Right atrium auricular region (tissue), 2 donors: ENCODE measurements at regions not wholly inside any gene's neighbourhood (a gene's known extent, or its start where the extent isn't known, plus 50 kb on each side); places are given as distances from the start of the nearest gene placed in this dataset.

ENCODE experiments used
- DNase-seq: peaks from one replicate; pipeline ENCODE4 v3.0.0-alpha.2; 2019; ENCODE audit warnings: low spot score
- H3K27ac ChIP-seq, 2 donors: fragments of 200-600 bp; sonication (generic); 1 replicate in 1 of 2; 2 replicates in 1 of 2; pipeline ENCODE4 v1.5.1; 2016 to 2019
- H3K27me3 ChIP-seq, 2 donors: fragments of 200-600 bp; sonication (generic); one replicate each; pipeline versions ENCODE4 v1.5.1 to v1.6.0; 2017 to 2019
- H3K36me3 ChIP-seq: fragments of 200-600 bp; sonication (generic); one replicate; pipeline ENCODE4 v1.5.1; 2016
- H3K4me1 ChIP-seq, 2 donors: fragments of 200-600 bp; sonication (generic); one replicate each; pipeline versions ENCODE4 v1.5.1 to v1.6.0; 2017 to 2019
- H3K4me3 ChIP-seq, 2 donors: fragments of 200-600 bp; sonication (generic); 1 replicate in 1 of 2; 2 replicates in 1 of 2; pipeline ENCODE4 v1.5.1; 2017 to 2019; ENCODE audit warnings: mild to moderate bottlenecking in 1 of 2, moderate library complexity in 1 of 2
- H3K9me3 ChIP-seq, 2 donors: fragments of 200-600 bp; sonication (generic); one replicate each; pipeline ENCODE4 v1.5.1; 2019
- TF ChIP-seq, protein P1 (sequence below), 2 donors: fragments of 200-600 bp; sonication (generic); IDR thresholded peaks; one replicate each; pipeline ENCODE4 v1.5.1; 2019; ENCODE audit warnings: antibody characterized with exemption in 2 of 2

GRCh38 chr4:10960389-10960788 is 275.8 kb upstream of the CLNK start:
- no peaks in the 10 kb centered on the region for H3K9me3 ChIP-seq
- no peak for DNase-seq
- H3K36me3 ChIP-seq, result no peaks in the 10 kb centered on the region
- H3K4me3 ChIP-seq, result no peak overlapping the region
- no peak overlapping the region for H3K27ac ChIP-seq
- H3K4me1 ChIP-seq, result no peaks in the 10 kb centered on the region
- no peaks in the 10 kb centered on the region for H3K27me3 ChIP-seq
- TF ChIP-seq, protein P1, sequence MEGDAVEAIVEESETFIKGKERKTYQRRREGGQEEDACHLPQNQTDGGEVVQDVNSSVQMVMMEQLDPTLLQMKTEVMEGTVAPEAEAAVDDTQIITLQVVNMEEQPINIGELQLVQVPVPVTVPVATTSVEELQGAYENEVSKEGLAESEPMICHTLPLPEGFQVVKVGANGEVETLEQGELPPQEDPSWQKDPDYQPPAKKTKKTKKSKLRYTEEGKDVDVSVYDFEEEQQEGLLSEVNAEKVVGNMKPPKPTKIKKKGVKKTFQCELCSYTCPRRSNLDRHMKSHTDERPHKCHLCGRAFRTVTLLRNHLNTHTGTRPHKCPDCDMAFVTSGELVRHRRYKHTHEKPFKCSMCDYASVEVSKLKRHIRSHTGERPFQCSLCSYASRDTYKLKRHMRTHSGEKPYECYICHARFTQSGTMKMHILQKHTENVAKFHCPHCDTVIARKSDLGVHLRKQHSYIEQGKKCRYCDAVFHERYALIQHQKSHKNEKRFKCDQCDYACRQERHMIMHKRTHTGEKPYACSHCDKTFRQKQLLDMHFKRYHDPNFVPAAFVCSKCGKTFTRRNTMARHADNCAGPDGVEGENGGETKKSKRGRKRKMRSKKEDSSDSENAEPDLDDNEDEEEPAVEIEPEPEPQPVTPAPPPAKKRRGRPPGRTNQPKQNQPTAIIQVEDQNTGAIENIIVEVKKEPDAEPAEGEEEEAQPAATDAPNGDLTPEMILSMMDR (IDR thresholded peaks at IDR 0.05), result no peak

- DNase-seq, result no peak
- Histone ChIP-seq H3K4me1 (no peaks in the 10 kb centered on the region), H3K36me3 (no peaks in the 10 kb centered on the region), H3K27ac (no peak overlapping the region), H3K4me3 (no peak overlapping the region), H3K27me3 (no peaks in the 10 kb centered on the region), H3K9me3 (no peaks in the 10 kb centered on the region)
- TF ChIP-seq, protein P1 (IDR thresholded peaks at IDR 0.05), result no peak
These were observed 275.0 kb upstream of the CLNK start for GRCh38 chr4:10959586-10959985.

GRCh38 chr4:10958226-10958856 is 273.8 kb upstream of the CLNK start:
- no peak for DNase-seq
- H3K4me1 ChIP-seq, result no peaks in the 10 kb centered on the region
- H3K4me3 ChIP-seq, result no peak overlapping the region

DNA sequence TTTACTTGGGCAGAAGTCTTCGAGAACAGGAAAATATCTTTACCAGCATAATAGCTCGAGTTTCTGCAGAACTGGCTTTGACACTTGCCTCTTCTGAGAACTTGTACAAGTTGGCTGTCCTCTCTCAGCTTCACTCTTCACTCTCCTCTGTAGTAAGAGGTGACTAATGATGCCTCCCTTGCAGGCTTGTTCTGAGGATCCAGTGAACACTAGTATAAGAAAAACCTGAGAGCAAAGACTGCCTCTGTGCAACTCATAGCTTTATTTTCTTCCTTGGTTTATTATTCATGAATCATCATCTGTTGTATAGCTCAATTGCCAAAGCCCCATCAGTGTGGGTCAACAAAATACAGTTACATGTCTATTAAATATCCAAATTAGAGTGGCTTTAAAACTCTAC is 266.7 kb upstream of the CLNK start:
- no peak for DNase-seq
- Histone ChIP-seq H3K4me3 (no peak overlapping the region), H3K9me3 (no peaks in the 10 kb centered on the region), H3K27me3 (no peaks in the 10 kb centered on the region), H3K36me3 (no peaks in the 10 kb centered on the region), H3K4me1 (no peaks in the 10 kb centered on the region), H3K27ac (no peak overlapping the region)
- TF ChIP-seq, protein P1 (IDR thresholded peaks at IDR 0.05), result no peak

More at GRCh38 chr4:10958226-10958856, 273.8 kb upstream of the CLNK start:
- Histone ChIP-seq H3K27ac (no peak overlapping the region), H3K27me3 (no peaks in the 10 kb centered on the region), H3K36me3 (no peaks in the 10 kb centered on the region), H3K9me3 (no peaks in the 10 kb centered on the region)
- TF ChIP-seq, protein P1 (IDR thresholded peaks at IDR 0.05), result no peak

DNA sequence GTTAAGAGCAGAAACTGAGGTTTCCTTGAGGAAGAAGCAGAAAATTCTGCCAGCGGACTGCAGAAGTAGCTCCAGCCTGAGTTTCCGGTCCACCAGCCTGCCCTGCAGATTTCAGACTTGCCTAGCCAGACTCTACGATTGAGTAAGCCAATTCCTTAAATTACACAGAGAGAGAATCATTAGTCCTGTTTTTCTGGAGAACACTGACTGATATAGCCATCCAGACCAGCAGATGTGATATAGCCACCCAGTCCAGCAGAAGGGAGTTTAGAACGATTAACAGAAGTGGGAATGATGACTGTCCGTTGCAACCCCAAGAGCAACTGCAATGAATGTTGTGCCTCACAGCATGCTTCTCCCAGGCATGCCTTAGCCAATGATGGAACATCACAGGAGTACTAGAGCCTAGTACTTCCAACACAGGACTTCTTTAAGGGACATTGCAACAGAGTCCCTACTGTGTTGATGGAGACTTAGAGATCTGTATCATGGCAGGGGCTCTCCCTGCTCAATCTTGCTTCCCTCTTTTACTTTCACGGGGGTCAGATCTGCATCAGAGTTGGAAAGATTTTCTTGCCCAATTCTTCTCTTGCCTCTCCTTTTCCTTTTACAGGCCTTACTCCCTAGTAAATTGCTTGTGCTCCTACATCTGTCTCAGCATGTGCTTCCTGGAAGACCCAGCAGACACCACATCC is 264.6 kb upstream of the CLNK start:
- no peak overlapping the region for H3K4me3 ChIP-seq
- no peak overlapping the region for H3K27ac ChIP-seq
- H3K27me3 ChIP-seq, result no peaks in the 10 kb centered on the region
- no peaks in the 10 kb centered on the region for H3K36me3 ChIP-seq
- H3K4me1 ChIP-seq, result no peaks in the 10 kb centered on the region
- no peak for DNase-seq
- no peaks in the 10 kb centered on the region for H3K9me3 ChIP-seq
- TF ChIP-seq, protein P1 (IDR thresholded peaks at IDR 0.05), result no peak
